ENCODE measurements at regions not wholly inside any gene's neighbourhood (a gene's known extent, or its start where the extent isn't known, plus 50 kb on each side); places are given as distances from the start of the nearest gene placed in this dataset.
A peak's percentile ranks its signal among the peaks of the same experiment; 100 is the strongest.

DNA sequence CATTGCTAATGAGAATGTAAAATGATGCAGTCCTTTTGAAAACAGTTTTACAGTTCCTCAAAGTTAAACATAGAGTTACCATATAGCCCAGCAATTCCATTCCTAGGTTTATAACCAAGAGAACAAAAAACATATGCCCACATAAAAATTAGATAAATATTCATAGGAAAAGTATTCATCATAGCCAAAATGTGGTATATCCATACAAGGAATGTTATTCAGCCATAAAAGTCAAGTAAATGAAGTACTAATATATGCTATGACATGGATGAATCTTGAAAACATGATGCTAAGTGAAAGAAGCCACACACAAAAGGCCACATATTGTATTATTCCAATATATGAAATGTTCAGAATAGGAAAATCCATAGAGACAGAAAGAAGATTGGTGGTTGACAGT, 158.0 kb upstream of the CARMIL1 start:
- Histone ChIP-seq H3K4me3 (no peak overlapping the region), H3K36me3 (ENCODE audit: insufficient read depth in 1 of 2, low read depth in 1 of 2) (no peaks in the 10 kb centered on the region), H3K27ac (no peak overlapping the region), H3K27me3 (ENCODE audit: insufficient read depth in 3 of 3, low read length in 2 of 3) (no peaks in the 10 kb centered on the region), H3K4me1 (no peaks in the 10 kb centered on the region), H3K9me3 (no peaks in the 10 kb centered on the region)
- no peak for ATAC-seq
- intact Hi-C loops (cut with DNase I) = no loop called here
- DNase-seq = no peak
- TF ChIP-seq, protein P1, sequence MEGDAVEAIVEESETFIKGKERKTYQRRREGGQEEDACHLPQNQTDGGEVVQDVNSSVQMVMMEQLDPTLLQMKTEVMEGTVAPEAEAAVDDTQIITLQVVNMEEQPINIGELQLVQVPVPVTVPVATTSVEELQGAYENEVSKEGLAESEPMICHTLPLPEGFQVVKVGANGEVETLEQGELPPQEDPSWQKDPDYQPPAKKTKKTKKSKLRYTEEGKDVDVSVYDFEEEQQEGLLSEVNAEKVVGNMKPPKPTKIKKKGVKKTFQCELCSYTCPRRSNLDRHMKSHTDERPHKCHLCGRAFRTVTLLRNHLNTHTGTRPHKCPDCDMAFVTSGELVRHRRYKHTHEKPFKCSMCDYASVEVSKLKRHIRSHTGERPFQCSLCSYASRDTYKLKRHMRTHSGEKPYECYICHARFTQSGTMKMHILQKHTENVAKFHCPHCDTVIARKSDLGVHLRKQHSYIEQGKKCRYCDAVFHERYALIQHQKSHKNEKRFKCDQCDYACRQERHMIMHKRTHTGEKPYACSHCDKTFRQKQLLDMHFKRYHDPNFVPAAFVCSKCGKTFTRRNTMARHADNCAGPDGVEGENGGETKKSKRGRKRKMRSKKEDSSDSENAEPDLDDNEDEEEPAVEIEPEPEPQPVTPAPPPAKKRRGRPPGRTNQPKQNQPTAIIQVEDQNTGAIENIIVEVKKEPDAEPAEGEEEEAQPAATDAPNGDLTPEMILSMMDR (IDR thresholded peaks at IDR 0.05) = no peak

DNA sequence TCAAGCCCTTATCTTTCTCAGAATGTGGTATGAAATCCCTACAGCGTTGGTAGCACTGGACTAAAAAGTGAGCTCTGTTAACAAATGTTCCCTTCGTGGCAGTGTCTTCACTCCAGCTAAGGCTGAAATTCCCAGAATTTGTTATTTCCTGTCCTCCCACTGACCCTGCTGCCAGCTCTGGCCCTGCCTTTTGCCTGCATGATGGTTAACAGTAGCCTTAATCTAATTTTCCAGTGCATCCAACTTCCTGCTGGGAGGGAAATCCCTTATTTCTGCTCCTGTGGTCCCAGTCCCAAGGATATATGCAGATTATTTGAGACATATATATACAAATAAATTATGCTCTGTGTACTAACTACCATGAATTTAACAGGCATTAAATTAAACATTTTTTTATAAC, 157.2 kb upstream of the CARMIL1 start:
- Histone ChIP-seq H3K4me3 (no peak overlapping the region), H3K27me3 (ENCODE audit: insufficient read depth in 3 of 3, low read length in 2 of 3) (no peaks in the 10 kb centered on the region), H3K4me1 (no peaks in the 10 kb centered on the region), H3K27ac (peak overlapping the region; percentile 39), H3K36me3 (ENCODE audit: insufficient read depth in 1 of 2, low read depth in 1 of 2) (no peaks in the 10 kb centered on the region), H3K9me3 (no peaks in the 10 kb centered on the region)
- intact Hi-C loops (cut with DNase I) = no loop called here
- TF ChIP-seq, protein P1 (IDR thresholded peaks at IDR 0.05) = no peak
- ATAC-seq (peak in 1 of 4 donors; percentile 53), DNase-seq (peak; percentile 35 to 59)
- WGBS, 3 donors = 5 to 25% (median 10%) methylated on average over 2 of the region's 2 CpGs

DNA sequence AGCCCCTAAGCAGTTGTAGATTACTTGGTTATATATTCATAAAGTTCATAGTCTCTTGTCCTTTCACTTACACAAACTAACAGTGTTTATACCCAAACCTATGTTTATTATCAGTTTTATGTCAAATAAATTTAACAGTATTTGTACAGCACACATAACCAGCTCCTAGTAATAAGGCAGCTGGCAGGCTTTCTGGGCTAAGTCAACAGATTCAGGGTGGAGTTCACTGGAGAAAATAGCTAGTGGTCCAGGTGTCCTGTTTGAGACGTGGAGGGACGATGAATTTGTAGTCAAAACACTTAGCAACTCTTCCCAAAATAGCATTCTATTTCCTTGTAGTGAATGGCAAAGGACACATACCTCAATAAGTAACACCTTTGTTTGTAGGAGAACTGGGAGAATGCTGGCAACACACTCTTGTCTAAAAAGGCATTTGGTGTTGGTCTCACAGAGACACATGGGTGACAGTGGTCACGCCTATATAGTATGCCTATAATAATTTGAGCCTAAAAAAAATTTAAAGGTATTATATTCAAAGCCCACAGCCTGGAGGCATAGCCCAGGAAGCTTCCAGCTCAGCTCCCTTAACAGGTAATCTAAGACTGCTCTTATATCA, 156.4 kb upstream of the CARMIL1 start:
- no peaks in the 10 kb centered on the region for H3K27me3 ChIP-seq (ENCODE audit: insufficient read depth in 3 of 3, low read length in 2 of 3)

DNA sequence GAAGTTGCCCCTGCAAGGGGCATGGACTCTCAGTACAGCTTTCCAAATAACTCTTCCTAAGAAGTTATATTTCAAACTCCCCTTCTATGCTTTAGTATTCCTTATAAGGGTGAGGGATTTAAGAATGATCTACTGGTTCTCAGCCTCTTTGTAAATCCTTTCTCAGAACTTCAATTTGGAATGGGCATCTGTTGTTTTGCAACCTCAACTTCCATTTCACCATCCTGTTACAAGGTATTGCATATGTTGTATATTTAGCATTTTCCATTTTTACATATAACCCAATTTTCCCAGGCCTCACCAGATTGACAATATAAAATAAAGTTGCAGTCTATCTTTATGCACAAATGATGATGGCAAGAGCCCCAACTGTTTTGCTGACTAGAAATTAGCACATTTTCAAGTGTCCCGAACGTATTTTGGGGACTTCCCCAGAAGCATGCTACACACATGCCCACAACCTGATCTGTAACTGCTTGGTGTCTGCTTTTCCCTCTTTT, 154.9 kb upstream of the CARMIL1 start:
- DNase-seq = no peak
- intact Hi-C loops (cut with DNase I) = no loop called here
- no peak for ATAC-seq
- no peaks in the 10 kb centered on the region for H3K27me3 ChIP-seq (ENCODE audit: insufficient read depth in 3 of 3, low read length in 2 of 3)
- H3K4me1 ChIP-seq = no peaks in the 10 kb centered on the region
- TF ChIP-seq, protein P1 (IDR thresholded peaks at IDR 0.05) = no peak
- no peak overlapping the region for H3K4me3 ChIP-seq
- no peaks in the 10 kb centered on the region for H3K36me3 ChIP-seq (ENCODE audit: insufficient read depth in 1 of 2, low read depth in 1 of 2)
- no peaks in the 10 kb centered on the region for H3K9me3 ChIP-seq
- 66 to 87% (median 81%) methylated on average over 2 of the region's 2 CpGs for WGBS, 3 donors
- no peak overlapping the region for H3K27ac ChIP-seq

More for the DNA sequence above, 156.4 kb upstream of the CARMIL1 start:
- H3K36me3 ChIP-seq (ENCODE audit: insufficient read depth in 1 of 2, low read depth in 1 of 2) = no peaks in the 10 kb centered on the region
- intact Hi-C loops (cut with DNase I) = no loop called here
- ATAC-seq (no peak), DNase-seq (no peak)
- no peaks in the 10 kb centered on the region for H3K4me1 ChIP-seq
- 47 to 48% (median 48%) methylated on average over 3 of the region's 3 CpGs for WGBS, 3 donors
- TF ChIP-seq, protein P1 (IDR thresholded peaks at IDR 0.05) = no peak
- no peaks in the 10 kb centered on the region for H3K9me3 ChIP-seq
- H3K4me3 ChIP-seq = no peak overlapping the region
- H3K27ac ChIP-seq = no peak overlapping the region

DNA sequence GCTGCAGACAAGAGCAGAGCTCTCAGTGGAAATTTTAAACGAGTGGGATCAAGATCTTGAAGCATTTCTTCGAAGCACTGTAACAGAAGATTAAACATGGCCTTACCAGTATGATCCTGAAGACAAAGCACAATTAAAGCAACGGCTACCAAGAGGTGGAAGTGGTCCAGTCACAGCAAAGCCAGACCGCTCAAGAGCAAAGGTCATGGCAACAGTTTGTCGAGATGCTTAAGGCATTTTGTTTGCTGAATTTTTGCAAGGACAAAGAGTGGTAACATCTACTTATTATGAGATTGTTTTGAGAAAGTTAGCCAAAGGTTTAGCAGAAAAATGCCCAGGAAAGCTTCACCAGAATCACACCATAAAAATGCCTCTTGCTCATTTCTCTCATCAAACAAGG, 153.4 kb upstream of the CARMIL1 start:
- DNase-seq (no peak), ATAC-seq (no peak)
- Histone ChIP-seq H3K27me3 (ENCODE audit: insufficient read depth in 3 of 3, low read length in 2 of 3) (no peaks in the 10 kb centered on the region), H3K36me3 (ENCODE audit: insufficient read depth in 1 of 2, low read depth in 1 of 2) (no peaks in the 10 kb centered on the region), H3K27ac (no peak overlapping the region), H3K9me3 (no peaks in the 10 kb centered on the region), H3K4me3 (no peak overlapping the region), H3K4me1 (no peaks in the 10 kb centered on the region)
- TF ChIP-seq, protein P1 (IDR thresholded peaks at IDR 0.05) = no peak
- 22 to 36% (median 32%) methylated on average over 5 of the region's 5 CpGs for WGBS, 3 donors
- intact Hi-C loops (cut with DNase I) = no loop called here
